ENCODE measurements at regions not wholly inside any gene's neighbourhood (a gene's known extent, or its start where the extent isn't known, plus 50 kb on each side); places are given as distances from the start of the nearest gene placed in this dataset.

DNA sequence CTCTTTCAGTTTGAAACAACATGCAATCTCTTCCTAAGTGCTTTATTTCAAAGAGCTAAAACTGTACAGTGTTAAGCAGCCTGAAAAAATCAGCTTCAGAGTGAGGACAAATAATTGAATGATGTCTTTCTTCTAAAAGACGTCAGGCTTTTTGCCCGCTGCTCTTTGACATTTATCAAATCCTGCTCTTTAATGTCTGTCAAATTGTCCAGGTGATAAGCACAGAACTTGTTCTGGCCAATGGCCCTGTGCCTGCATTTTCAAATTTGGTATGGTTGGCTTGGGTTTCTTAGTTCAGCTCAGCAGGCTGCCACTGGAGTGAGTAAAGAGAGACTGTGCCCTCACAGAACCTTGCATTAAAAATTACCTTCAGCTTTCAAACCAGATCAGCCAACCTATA, 712.9 kb upstream of the LCORL start:
- Histone ChIP-seq H3K9me3 (no peaks in the 10 kb centered on the region), H3K9ac (no peak overlapping the region), H3K9me2 (no peaks in the 10 kb centered on the region), H3K4me1 (ENCODE audit: control insufficient read depth in 1 of 2, insufficient read depth in 2 of 2, low read depth in 1 of 2, low read length in 1 of 2) (no peaks in the 10 kb centered on the region), H3K79me2 (ENCODE audit: insufficient read depth) (no peaks in the 10 kb centered on the region), H3K4me3 (ENCODE audit: low read depth in 2 of 2, low read length in 1 of 2) (no peak overlapping the region), H3K36me3 (replicated peaks in 1 of 2; ENCODE audit: control insufficient read depth in 1 of 2, insufficient read depth in 2 of 2, low read length in 1 of 2) (no peaks in the 10 kb centered on the region), H3K27me3 (ENCODE audit: insufficient read depth) (no peaks in the 10 kb centered on the region), H3F3A (replicated peaks; ENCODE audit: insufficient read depth) (no peaks in the 10 kb centered on the region), H3K4me2 (no peak overlapping the region), H3K27ac (ENCODE audit: low read depth in 2 of 2, low read length in 1 of 2) (no peak overlapping the region), H4K20me1 (ENCODE audit: insufficient read depth) (no peaks in the 10 kb centered on the region), H2AFZ (ENCODE audit: low read depth) (no peak overlapping the region)
- WGBS (ENCODE audit: low lambda C conversion rate): 46% methylated on average over 2 of the region's 2 CpGs
- DNase-seq: no peak
- TF ChIP-seq RFX5 (IDR thresholded peaks at IDR 0.05; ENCODE audit: low read length): no peak
- POLR2A ChIA-PET: no interaction called here
- CTCF ChIA-PET: interaction anchor here (0.9 kb wide), 1 partner anchor 70 kb away, joined by 3 read pairs; no protein-coding TSS in a partner anchor

DNA sequence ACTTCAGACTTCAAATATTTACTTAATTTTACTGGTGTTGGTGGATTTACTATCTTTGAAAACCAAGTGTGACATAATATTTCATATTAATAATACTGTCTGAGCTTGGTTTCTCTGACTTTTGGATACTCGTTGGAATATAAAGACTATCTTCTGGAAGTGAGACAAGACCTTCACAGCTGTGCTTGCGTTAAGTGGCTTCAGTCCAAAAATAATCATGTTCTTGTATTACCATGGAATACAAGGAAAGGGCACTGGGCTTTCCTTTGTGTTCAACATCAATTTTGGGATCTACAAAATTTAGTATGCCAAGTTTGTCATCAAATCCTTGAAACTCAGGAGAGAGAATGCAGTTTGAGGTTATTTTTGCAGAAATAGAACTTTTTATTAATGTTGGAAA, 712.4 kb upstream of the LCORL start:
- H3K4me2 ChIP-seq: no peak overlapping the region
- ChIA-PET POLR2A (no interaction called here), CTCF (no interaction called here)
- no peaks in the 10 kb centered on the region for H3K36me3 ChIP-seq (replicated peaks in 1 of 2; ENCODE audit: control insufficient read depth in 1 of 2, insufficient read depth in 2 of 2, low read length in 1 of 2)
- H3K27me3 ChIP-seq (ENCODE audit: insufficient read depth): no peaks in the 10 kb centered on the region
- H3K9me2 ChIP-seq: no peaks in the 10 kb centered on the region
- DNase-seq: no peak
- H3K4me3 ChIP-seq (ENCODE audit: low read depth in 2 of 2, low read length in 1 of 2): no peak overlapping the region
- no peaks in the 10 kb centered on the region for H3F3A ChIP-seq (replicated peaks; ENCODE audit: insufficient read depth)
- no peak overlapping the region for H3K27ac ChIP-seq (ENCODE audit: low read depth in 2 of 2, low read length in 1 of 2)
- no peaks in the 10 kb centered on the region for H3K79me2 ChIP-seq (ENCODE audit: insufficient read depth)
- 35% methylated on average over 2 of the region's 2 CpGs for whole genome bisulfite sequencing (ENCODE audit: low lambda C conversion rate)
- H3K9ac ChIP-seq: no peak overlapping the region
- no peaks in the 10 kb centered on the region for H3K4me1 ChIP-seq (ENCODE audit: control insufficient read depth in 1 of 2, insufficient read depth in 2 of 2, low read depth in 1 of 2, low read length in 1 of 2)
- no peaks in the 10 kb centered on the region for H3K9me3 ChIP-seq
- H4K20me1 ChIP-seq (ENCODE audit: insufficient read depth): no peaks in the 10 kb centered on the region
- no peak overlapping the region for H2AFZ ChIP-seq (ENCODE audit: low read depth)
- TF ChIP-seq, protein P1, sequence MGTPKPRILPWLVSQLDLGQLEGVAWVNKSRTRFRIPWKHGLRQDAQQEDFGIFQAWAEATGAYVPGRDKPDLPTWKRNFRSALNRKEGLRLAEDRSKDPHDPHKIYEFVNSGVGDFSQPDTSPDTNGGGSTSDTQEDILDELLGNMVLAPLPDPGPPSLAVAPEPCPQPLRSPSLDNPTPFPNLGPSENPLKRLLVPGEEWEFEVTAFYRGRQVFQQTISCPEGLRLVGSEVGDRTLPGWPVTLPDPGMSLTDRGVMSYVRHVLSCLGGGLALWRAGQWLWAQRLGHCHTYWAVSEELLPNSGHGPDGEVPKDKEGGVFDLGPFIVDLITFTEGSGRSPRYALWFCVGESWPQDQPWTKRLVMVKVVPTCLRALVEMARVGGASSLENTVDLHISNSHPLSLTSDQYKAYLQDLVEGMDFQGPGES (IDR thresholded peaks at IDR 0.05; ENCODE audit: low read depth, low read length): no peak
- TF ChIP-seq SMC3 (IDR thresholded peaks at IDR 0.05; ENCODE audit: low read depth, low read length) (no peak), GABPA (IDR thresholded peaks at IDR 0.05; ENCODE audit: low read depth) (no peak), GATA2 (CRISPR knock-in tag; IDR thresholded peaks at IDR 0.05) (no peak)
- TF ChIP-seq, protein P2, sequence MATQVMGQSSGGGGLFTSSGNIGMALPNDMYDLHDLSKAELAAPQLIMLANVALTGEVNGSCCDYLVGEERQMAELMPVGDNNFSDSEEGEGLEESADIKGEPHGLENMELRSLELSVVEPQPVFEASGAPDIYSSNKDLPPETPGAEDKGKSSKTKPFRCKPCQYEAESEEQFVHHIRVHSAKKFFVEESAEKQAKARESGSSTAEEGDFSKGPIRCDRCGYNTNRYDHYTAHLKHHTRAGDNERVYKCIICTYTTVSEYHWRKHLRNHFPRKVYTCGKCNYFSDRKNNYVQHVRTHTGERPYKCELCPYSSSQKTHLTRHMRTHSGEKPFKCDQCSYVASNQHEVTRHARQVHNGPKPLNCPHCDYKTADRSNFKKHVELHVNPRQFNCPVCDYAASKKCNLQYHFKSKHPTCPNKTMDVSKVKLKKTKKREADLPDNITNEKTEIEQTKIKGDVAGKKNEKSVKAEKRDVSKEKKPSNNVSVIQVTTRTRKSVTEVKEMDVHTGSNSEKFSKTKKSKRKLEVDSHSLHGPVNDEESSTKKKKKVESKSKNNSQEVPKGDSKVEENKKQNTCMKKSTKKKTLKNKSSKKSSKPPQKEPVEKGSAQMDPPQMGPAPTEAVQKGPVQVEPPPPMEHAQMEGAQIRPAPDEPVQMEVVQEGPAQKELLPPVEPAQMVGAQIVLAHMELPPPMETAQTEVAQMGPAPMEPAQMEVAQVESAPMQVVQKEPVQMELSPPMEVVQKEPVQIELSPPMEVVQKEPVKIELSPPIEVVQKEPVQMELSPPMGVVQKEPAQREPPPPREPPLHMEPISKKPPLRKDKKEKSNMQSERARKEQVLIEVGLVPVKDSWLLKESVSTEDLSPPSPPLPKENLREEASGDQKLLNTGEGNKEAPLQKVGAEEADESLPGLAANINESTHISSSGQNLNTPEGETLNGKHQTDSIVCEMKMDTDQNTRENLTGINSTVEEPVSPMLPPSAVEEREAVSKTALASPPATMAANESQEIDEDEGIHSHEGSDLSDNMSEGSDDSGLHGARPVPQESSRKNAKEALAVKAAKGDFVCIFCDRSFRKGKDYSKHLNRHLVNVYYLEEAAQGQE (IDR thresholded peaks at IDR 0.05; ENCODE audit: low read depth, low read length): no peak

DNA sequence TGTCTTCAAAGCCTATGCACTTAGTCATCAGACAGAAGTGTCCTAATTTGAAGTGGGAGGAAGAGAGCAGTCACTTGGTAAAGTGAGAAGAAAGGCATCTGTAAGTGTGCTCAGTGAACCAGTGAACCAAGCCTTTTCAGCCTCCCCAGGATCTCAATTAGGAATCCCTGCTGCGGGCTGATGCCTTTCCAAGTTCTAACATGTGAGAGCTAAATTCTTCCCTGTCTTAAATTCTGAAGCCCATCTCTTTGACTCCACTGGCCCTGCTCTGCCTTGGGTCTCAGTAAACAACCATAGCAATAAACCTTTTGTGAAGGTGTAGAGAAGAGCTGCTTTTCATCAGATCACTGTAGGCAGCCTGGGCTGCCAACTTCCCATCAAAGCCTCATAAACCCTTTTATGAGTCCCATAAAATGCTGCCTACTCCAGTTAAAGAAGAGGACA, 701.2 kb upstream of the LCORL start:
- no peak overlapping the region for H3K4me3 ChIP-seq (ENCODE audit: low read depth in 2 of 2, low read length in 1 of 2)
- H3K4me2 ChIP-seq: no peak overlapping the region
- H3F3A ChIP-seq (replicated peaks; ENCODE audit: insufficient read depth): no peaks in the 10 kb centered on the region
- H3K27me3 ChIP-seq (ENCODE audit: insufficient read depth): no peaks in the 10 kb centered on the region
- no peaks in the 10 kb centered on the region for H3K4me1 ChIP-seq (ENCODE audit: control insufficient read depth in 1 of 2, insufficient read depth in 2 of 2, low read depth in 1 of 2, low read length in 1 of 2)
- WGBS (ENCODE audit: low lambda C conversion rate): 42% methylated on average over 1 of the region's 1 CpG
- no peaks in the 10 kb centered on the region for H3K9me2 ChIP-seq
- no peak overlapping the region for H2AFZ ChIP-seq (ENCODE audit: low read depth)
- H3K79me2 ChIP-seq (ENCODE audit: insufficient read depth): no peaks in the 10 kb centered on the region
- CTCF ChIA-PET: no interaction called here
- H3K9me3 ChIP-seq: no peaks in the 10 kb centered on the region
- no peaks in the 10 kb centered on the region for H4K20me1 ChIP-seq (ENCODE audit: insufficient read depth)
- H3K27ac ChIP-seq (ENCODE audit: low read depth in 2 of 2, low read length in 1 of 2): no peak overlapping the region
- POLR2A ChIA-PET: no interaction called here
- H3K36me3 ChIP-seq (replicated peaks in 1 of 2; ENCODE audit: control insufficient read depth in 1 of 2, insufficient read depth in 2 of 2, low read length in 1 of 2): no peaks in the 10 kb centered on the region
- H3K9ac ChIP-seq: no peak overlapping the region
- no peak for DNase-seq
- no peak for TF ChIP-seq FOXJ3 (CRISPR knock-in tag; IDR thresholded peaks at IDR 0.05)
- TF ChIP-seq NRF1 (IDR thresholded peaks at IDR 0.05; ENCODE audit: low read depth, low read length): no peak
- TF ChIP-seq, protein P3, sequence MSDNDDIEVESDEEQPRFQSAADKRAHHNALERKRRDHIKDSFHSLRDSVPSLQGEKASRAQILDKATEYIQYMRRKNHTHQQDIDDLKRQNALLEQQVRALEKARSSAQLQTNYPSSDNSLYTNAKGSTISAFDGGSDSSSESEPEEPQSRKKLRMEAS (IDR thresholded peaks at IDR 0.05; ENCODE audit: low read depth): no peak
- TF ChIP-seq RFX5 (IDR thresholded peaks at IDR 0.05; ENCODE audit: low read length): no peak
- TF ChIP-seq, protein P1 (IDR thresholded peaks at IDR 0.05; ENCODE audit: low read depth, low read length): no peak
- TF ChIP-seq RAD21 (IDR thresholded peaks at IDR 0.05; ENCODE audit: low read length): no peak
- TF ChIP-seq, protein P2 (IDR thresholded peaks at IDR 0.05; ENCODE audit: low read depth, low read length): no peak
- no peak for TF ChIP-seq CHD2 (IDR thresholded peaks at IDR 0.05; ENCODE audit: low read length, partially characterized antibody)
- TF ChIP-seq FOXM1 (IDR thresholded peaks at IDR 0.05; ENCODE audit: low read depth): no peak

Data from SK-N-SH (cell line).